HepG2 (cell line): ENCODE measurements at regions not wholly inside any gene's neighbourhood (a gene's known extent, or its start where the extent isn't known, plus 50 kb on each side); places are given as distances from the start of the nearest gene placed in this dataset.

Experiments used
- ATAC-seq: fragments of 200-7000 bp; cut with Tn5 transposase; 3 replicates; pipeline ENCODE4 v1.9.1; 2020; ENCODE audit warnings: mild to moderate bottlenecking, moderate library complexity
- BruUV-seq: library from RNA; stranded (reverse); fragments of 400-500 nt; replicated peaks from 2 replicates; lab custom pipeline; 2021; lab: Mats Ljungman, UMichigan
- CTCF ChIA-PET: fragments of 300-600 bp; formaldehyde crosslinking; extraction: SDS; loops from one replicate; lab custom pipeline; 2021; ENCODE audit warnings: low total read pairs, inconsistent platforms, low intra/inter-chr PET ratio; lab: Yijun Ruan, JAX
- POLR2A ChIA-PET: fragments of 350-600 bp; sonication (Branson Sonifier 250); formaldehyde crosslinking; loops from one replicate; lab custom pipeline; 2020; ENCODE audit warnings: antibody characterized with exemption, inconsistent platforms; lab: Yijun Ruan, JAX
- DNase-seq: peaks from one replicate; pipeline ENCODE4 v3.0.0-alpha.2; 2015; ENCODE audit warnings: low spot score
- FAIRE-seq: peaks from 3 replicates; lab custom pipeline; 2011; peaks lifted over from hg19 to GRCh38; lab: Jason Lieb, UNC
- H2AFZ ChIP-seq: one replicate; pipeline ENCODE4 v1.6.1; 2011; ENCODE audit warnings: low read length, inconsistent platforms
- H3K27ac ChIP-seq: fragments of 300-600 bp; 3 replicates; pipeline ENCODE4 v1.8.0; 2011; ENCODE audit warnings: mixed run types, mild to moderate bottlenecking, mixed read lengths, low read length, inconsistent platforms; ENCODE audit not compliant: insufficient read depth; ENCODE audit errors: extremely low read length
- H3K27me3 ChIP-seq, 2 experiments: fragments of 200-600 bp in 1 of 2; 2 replicates in 1 of 2; 3 replicates in 1 of 2; pipeline versions ENCODE4 v1.6.0 to v1.8.0; 2011; ENCODE audit warnings: low read length in 2 of 2, mild to moderate bottlenecking in 2 of 2, moderate library complexity in 2 of 2, inconsistent platforms in 1 of 2; ENCODE audit not compliant: insufficient read depth in 2 of 2, control insufficient read depth in 1 of 2
- H3K36me3 ChIP-seq, 2 experiments: fragments of 200-600 bp in 1 of 2; replicated peaks in 1 of 2; 2 replicates in 1 of 2; 3 replicates in 1 of 2; pipeline versions ENCODE4 v1.5.1 to v1.8.0; 2011; ENCODE audit warnings: low read length in 2 of 2, inconsistent platforms in 1 of 2; ENCODE audit not compliant: insufficient read depth in 2 of 2, control insufficient read depth in 1 of 2
- H3K4me1 ChIP-seq: 2 replicates; pipeline ENCODE4 v1.5.1; 2012; ENCODE audit warnings: low read length, inconsistent platforms; ENCODE audit not compliant: insufficient read depth
- H3K4me2 ChIP-seq: 2 replicates; pipeline ENCODE4 v1.6.0; 2011; ENCODE audit warnings: low read depth, low read length, inconsistent platforms
- H3K4me3 ChIP-seq, 3 experiments: fragments of 200-600 bp in 1 of 3; sonication (generic), shearing (Covaris generic) in 1 of 3; replicated peaks in 1 of 3; 2 replicates each; pipeline ENCODE4 v1.5.1; 2011 to 2016; ENCODE audit warnings: low read length in 3 of 3, inconsistent platforms in 2 of 3, low read depth in 2 of 3, mild to moderate bottlenecking in 2 of 3, control low read depth in 1 of 3, mixed read lengths in 1 of 3; ENCODE audit not compliant: insufficient read depth in 1 of 3
- H3K79me2 ChIP-seq: one replicate; pipeline ENCODE4 v1.6.1; 2011; ENCODE audit warnings: low read length, inconsistent platforms; ENCODE audit not compliant: insufficient read depth
- H3K9ac ChIP-seq: 2 replicates; pipeline ENCODE4 v1.6.0; 2011; ENCODE audit warnings: mild to moderate bottlenecking, low read depth, low read length, inconsistent platforms; ENCODE audit not compliant: insufficient read depth
- H3K9me3 ChIP-seq: 2 replicates; pipeline ENCODE4 v1.5.1; 2012; ENCODE audit warnings: mild to moderate bottlenecking, low read length
- H4K20me1 ChIP-seq: 2 replicates; pipeline ENCODE4 v1.6.0; 2011; ENCODE audit warnings: inconsistent platforms, mild to moderate bottlenecking, low read length, moderate library complexity; ENCODE audit not compliant: insufficient read depth
- CCAR2 ChIP-seq: fragments of 200-400 bp; formaldehyde crosslinking; optimal IDR thresholded peaks from 2 replicates; pipeline ENCODE3; 2018; ENCODE audit warnings: low read depth, mild to moderate bottlenecking, low read length, moderate library complexity
- JDP2 ChIP-seq: sonication (generic); formaldehyde crosslinking; IDR thresholded peaks from 2 replicates; pipeline ENCODE4 v1.8.1; 2022; ENCODE audit warnings: missing genetic modification reagents, borderline replicate concordance
- ZNF777 ChIP-seq: sonication (generic); formaldehyde crosslinking; IDR thresholded peaks from 2 replicates; pipeline ENCODE4 v1.4.0; 2020; ENCODE audit warnings: missing genetic modification reagents
- WGBS: methylation state at CpG from one replicate; pipeline ENCODE4 v1.1.6; 2017; ENCODE audit warnings: low lambda C conversion rate; 5-methylcytosine and 5-hydroxymethylcytosine counted together
- in situ Hi-C: cut with HindIII; loops from 2 replicates; pipeline ENCODE4 v1.10.0; 2017; ENCODE audit warnings: low pct_unique_long_range_greater_than_20kb; ENCODE audit not compliant: extremely low pct_ligation_motif_present
- intact Hi-C: fragments of 100-400 bp; cut with micrococcal nuclease; formaldehyde crosslinking; loops from one replicate; pipeline ENCODE4 v1.10.0; 2022; ENCODE audit not compliant: unreplicated experiment
- TF ChIP-seq, protein P1 (sequence below): sonication (generic); formaldehyde crosslinking; IDR thresholded peaks from 2 replicates; pipeline ENCODE4 v1.5.1; 2020; ENCODE audit warnings: mild to moderate bottlenecking, missing genetic modification reagents, borderline replicate concordance

DNA sequence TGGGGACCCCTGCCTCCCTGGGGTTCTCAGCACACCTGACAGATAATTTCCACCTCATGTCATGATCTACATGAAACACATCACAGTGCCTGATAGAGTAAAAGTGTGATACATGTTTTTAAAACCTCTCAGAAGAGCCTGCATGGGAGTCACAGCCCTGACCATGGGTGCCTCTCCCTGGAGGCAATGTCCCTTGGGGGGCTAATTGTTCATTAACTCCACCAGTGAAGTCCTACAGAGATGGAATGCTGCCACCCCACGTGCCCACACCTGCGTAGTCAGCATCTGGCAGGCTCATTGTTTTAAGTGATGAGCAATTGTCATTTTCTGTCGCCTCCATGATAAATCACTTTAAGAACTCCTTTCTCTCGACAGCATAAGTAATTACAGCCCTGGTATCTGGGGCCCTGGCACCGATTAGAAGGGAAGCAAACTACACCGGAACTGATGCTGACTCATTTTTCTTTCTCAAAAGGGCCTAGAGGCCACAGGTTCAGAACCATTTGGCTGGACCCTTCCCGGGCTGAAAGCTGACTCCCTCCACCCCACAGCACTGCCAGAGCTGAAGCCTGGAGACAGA is 109.6 kb upstream of the GJB5 start:
- no peaks in the 10 kb centered on the region for H4K20me1 ChIP-seq

DNA sequence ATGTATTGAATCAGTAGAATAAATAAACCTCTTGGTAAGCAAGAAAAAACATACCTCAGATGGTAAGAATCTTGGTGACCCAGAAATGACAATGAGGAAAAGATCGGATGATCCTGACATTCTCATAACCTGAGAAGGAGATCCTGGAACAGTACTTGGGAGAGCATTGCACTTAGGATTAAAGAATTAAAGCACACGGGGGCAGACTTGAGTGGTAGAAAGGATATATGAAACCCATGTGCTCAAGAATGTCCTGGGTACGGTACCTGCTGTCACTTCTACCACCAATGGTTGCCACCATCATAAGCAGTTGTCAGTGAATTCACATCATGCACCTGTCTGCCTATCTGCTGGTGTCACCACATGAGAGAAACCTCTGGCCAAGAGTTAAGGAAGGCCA is 108.9 kb upstream of the GJB5 start:
- Histone ChIP-seq H3K9me3 (no peaks in the 10 kb centered on the region), H3K27me3 (peaks cover 1 to 11% of the 10 kb centered on the region in 2 experiments; a peak in 1 of 5 replicates), H3K4me3 (no peak overlapping the region), H3K79me2 (no peaks in the 10 kb centered on the region), H2AFZ (no peak overlapping the region), H3K36me3 (no peaks in the 10 kb centered on the region), H3K4me1 (no peaks in the 10 kb centered on the region), H3K4me2 (no peak overlapping the region), H3K9ac (no peak overlapping the region), H3K27ac (no peak overlapping the region), H4K20me1 (no peaks in the 10 kb centered on the region)
- CTCF ChIA-PET: no interaction called here
- 3% methylated on average over 3 of the region's 3 CpGs for WGBS
- POLR2A ChIA-PET: no interaction called here
- TF ChIP-seq JDP2 (CRISPR knock-in tag): no peak
- TF ChIP-seq, protein P1, sequence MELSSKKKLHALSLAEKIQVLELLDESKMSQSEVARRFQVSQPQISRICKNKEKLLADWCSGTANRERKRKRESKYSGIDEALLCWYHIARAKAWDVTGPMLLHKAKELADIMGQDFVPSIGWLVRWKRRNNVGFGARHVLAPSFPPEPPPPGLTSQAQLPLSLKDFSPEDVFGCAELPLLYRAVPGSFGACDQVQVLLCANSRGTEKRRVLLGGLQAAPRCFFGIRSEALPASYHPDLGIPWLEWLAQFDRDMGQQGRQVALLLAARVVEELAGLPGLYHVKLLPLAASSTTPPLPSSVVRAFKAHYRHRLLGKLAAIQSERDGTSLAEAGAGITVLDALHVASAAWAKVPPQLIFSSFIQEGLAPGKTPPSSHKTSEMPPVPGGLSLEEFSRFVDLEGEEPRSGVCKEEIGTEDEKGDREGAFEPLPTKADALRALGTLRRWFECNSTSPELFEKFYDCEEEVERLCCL (CRISPR knock-in tag): no peak
- no peak for TF ChIP-seq ZNF777
- intact Hi-C loops (no loop called here), in situ Hi-C loops (no loop called here)
- no TSS peak for BruUV-seq
- DNase-seq (no peak), FAIRE-seq (no peak), ATAC-seq (no peak)

More for the DNA sequence above, 109.6 kb upstream of the GJB5 start:
- WGBS: 0% methylated on average over 7 of the region's 7 CpGs
- no peak for TF ChIP-seq CCAR2
- H3K27me3 ChIP-seq: peaks cover 1 to 13% of the 10 kb centered on the region in 2 experiments; a peak in 1 of 5 replicates
- H3K4me2 ChIP-seq: no peak overlapping the region
- no peak for DNase-seq
- FAIRE-seq: no peak
- intact Hi-C loops (no loop called here), in situ Hi-C loops (no loop called here)
- ChIA-PET CTCF (no interaction called here), POLR2A (no interaction called here)
- no peaks in the 10 kb centered on the region for H3K36me3 ChIP-seq
- no peak overlapping the region for H2AFZ ChIP-seq
- no peak overlapping the region for H3K27ac ChIP-seq
- H3K9me3 ChIP-seq: no peaks in the 10 kb centered on the region
- H3K79me2 ChIP-seq: no peaks in the 10 kb centered on the region
- no peak for ATAC-seq
- no TSS peak for BruUV-seq
- H3K4me1 ChIP-seq: no peaks in the 10 kb centered on the region
- H3K9ac ChIP-seq: no peak overlapping the region
- no peak overlapping the region for H3K4me3 ChIP-seq
